T follicular helper cell (primary cell): ENCODE measurements at regions not wholly inside any gene's neighbourhood (a gene's known extent, or its start where the extent isn't known, plus 50 kb on each side); places are given as distances from the start of the nearest gene placed in this dataset.
A peak's percentile ranks its signal among the peaks of the same experiment; 100 is the strongest.
"Not testable (repeated sequence)": the region's sequence is repeated elsewhere in the genome, so short reads cannot be mapped to it uniquely, and the experiment has no call there.

ENCODE experiments used
- DNase-seq: peaks from one replicate; pipeline ENCODE4 v3.0.0-alpha.2; 2020; ENCODE audit warnings: low read depth

- no peak for DNase-seq
Measured at GRCh38 chr15:53212785-53213184, 422.6 kb upstream of the ONECUT1 start.

GRCh38 chr15:53210653-53211052 lies 420.5 kb upstream of the ONECUT1 start:
- DNase-seq = no peak

- no peak for DNase-seq
Measured at GRCh38 chr15:53209396-53210042, 419.4 kb upstream of the ONECUT1 start.

- no peak for DNase-seq
Measured at GRCh38 chr15:53208751-53209150, 418.6 kb upstream of the ONECUT1 start.

- DNase-seq = no peak
Measured at GRCh38 chr15:53203454-53203853, 413.3 kb upstream of the ONECUT1 start.

- DNase-seq = no peak
Measured at GRCh38 chr15:53202876-53203275, 412.7 kb upstream of the ONECUT1 start.

GRCh38 chr15:53197426-53197839 lies 407.3 kb upstream of the ONECUT1 start:
- peak; percentile 1 for DNase-seq

- no peak for DNase-seq
Measured at GRCh38 chr15:53196788-53197187, 406.7 kb upstream of the ONECUT1 start.

GRCh38 chr15:53196242-53196641 lies 406.1 kb upstream of the ONECUT1 start:
- no peak for DNase-seq

- no peak for DNase-seq
Measured at GRCh38 chr15:53193149-53193548, 403.0 kb upstream of the ONECUT1 start.

GRCh38 chr15:53189860-53190259 lies 399.7 kb upstream of the ONECUT1 start:
- DNase-seq = no peak

- DNase-seq = not testable (repeated sequence)
Measured at GRCh38 chr15:53183449-53183848, 393.3 kb upstream of the ONECUT1 start.

- no peak for DNase-seq
Measured at GRCh38 chr15:53171571-53171970, 381.4 kb upstream of the ONECUT1 start.

- DNase-seq = no peak
Measured at GRCh38 chr15:53166684-53167201, 376.6 kb upstream of the ONECUT1 start.

GRCh38 chr15:53165988-53166683 lies 376.0 kb upstream of the ONECUT1 start:
- DNase-seq = no peak

GRCh38 chr15:53160092-53160704 lies 370.1 kb upstream of the ONECUT1 start:
- DNase-seq = no peak

GRCh38 chr15:53159458-53159857 lies 369.3 kb upstream of the ONECUT1 start:
- no peak for DNase-seq

- DNase-seq = no peak
Measured at GRCh38 chr15:53158995-53159394, 368.9 kb upstream of the ONECUT1 start.

GRCh38 chr15:53133255-53133850 lies 343.2 kb upstream of the ONECUT1 start:
- DNase-seq = no peak

GRCh38 chr15:53130943-53131342 lies 340.8 kb upstream of the ONECUT1 start:
- no peak for DNase-seq

- no peak for DNase-seq
Measured at GRCh38 chr15:53129121-53129904, 339.2 kb upstream of the ONECUT1 start.

- no peak for DNase-seq
Measured at GRCh38 chr15:53128652-53129051, 338.5 kb upstream of the ONECUT1 start.
